RWPE1 (cell line): ENCODE measurements at regions not wholly inside any gene's neighbourhood (a gene's known extent, or its start where the extent isn't known, plus 50 kb on each side); places are given as distances from the start of the nearest gene placed in this dataset.

Source experiments
- CTCF ChIA-PET: fragments of 350-600 bp; sonication (Branson Sonifier 250); formaldehyde crosslinking; extraction: SDS; loops from one replicate; lab custom pipeline; 2021; lab: Yijun Ruan, JAX
- POLR2A ChIA-PET: fragments of 400-600 bp; formaldehyde crosslinking; extraction: SDS; loops from one replicate; lab custom pipeline; 2020; ENCODE audit warnings: antibody characterized with exemption; ENCODE audit not compliant: low non-redundant PET; lab: Yijun Ruan, JAX
- DNase-seq: peaks from one replicate; pipeline ENCODE4 v3.0.0; 2012; ENCODE audit warnings: low spot score
- H3K27ac ChIP-seq: fragments of 450-650 bp; 2 replicates; pipeline ENCODE4 v1.5.1; 2017
- TF ChIP-seq, protein P1 (sequence below): fragments of 450-650 bp; conservative IDR thresholded peaks from 2 replicates; pipeline ENCODE4 v1.5.1; 2017; ENCODE audit warnings: low read depth, mild to moderate bottlenecking

- peak overlapping the region; percentile 68 for H3K27ac ChIP-seq
Observed at GRCh38 chr2:19711470-19712372, 190.1 kb downstream of the TTC32 start.

GRCh38 chr2:19710230-19710629 is 191.6 kb downstream of the TTC32 start:
- TF ChIP-seq, protein P1, sequence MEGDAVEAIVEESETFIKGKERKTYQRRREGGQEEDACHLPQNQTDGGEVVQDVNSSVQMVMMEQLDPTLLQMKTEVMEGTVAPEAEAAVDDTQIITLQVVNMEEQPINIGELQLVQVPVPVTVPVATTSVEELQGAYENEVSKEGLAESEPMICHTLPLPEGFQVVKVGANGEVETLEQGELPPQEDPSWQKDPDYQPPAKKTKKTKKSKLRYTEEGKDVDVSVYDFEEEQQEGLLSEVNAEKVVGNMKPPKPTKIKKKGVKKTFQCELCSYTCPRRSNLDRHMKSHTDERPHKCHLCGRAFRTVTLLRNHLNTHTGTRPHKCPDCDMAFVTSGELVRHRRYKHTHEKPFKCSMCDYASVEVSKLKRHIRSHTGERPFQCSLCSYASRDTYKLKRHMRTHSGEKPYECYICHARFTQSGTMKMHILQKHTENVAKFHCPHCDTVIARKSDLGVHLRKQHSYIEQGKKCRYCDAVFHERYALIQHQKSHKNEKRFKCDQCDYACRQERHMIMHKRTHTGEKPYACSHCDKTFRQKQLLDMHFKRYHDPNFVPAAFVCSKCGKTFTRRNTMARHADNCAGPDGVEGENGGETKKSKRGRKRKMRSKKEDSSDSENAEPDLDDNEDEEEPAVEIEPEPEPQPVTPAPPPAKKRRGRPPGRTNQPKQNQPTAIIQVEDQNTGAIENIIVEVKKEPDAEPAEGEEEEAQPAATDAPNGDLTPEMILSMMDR, result no peak
- DNase-seq, result no peak
- H3K27ac ChIP-seq, result no peak overlapping the region
- ChIA-PET CTCF (interaction anchor here (0.7 kb wide), 1 partner anchor 1858 kb away, joined by 4 read pairs; no protein-coding TSS in a partner anchor), POLR2A (no interaction called here)

More at GRCh38 chr2:19711470-19712372, 190.1 kb downstream of the TTC32 start:
- ChIA-PET CTCF (no interaction called here), POLR2A (no interaction called here)
- DNase-seq, result peak; percentile 88
- TF ChIP-seq, protein P1, result no peak

- ChIA-PET CTCF (interaction anchor here (0.7 kb wide), 1 partner anchor 1859 kb away, joined by 4 read pairs; no protein-coding TSS in a partner anchor), POLR2A (no interaction called here)
- DNase-seq, result no peak
- TF ChIP-seq, protein P1, result no peak
- no peak overlapping the region for H3K27ac ChIP-seq
Observed at GRCh38 chr2:19709553-19709952, 192.2 kb downstream of the TTC32 start.

GRCh38 chr2:19708776-19709175 is 193.0 kb downstream of the TTC32 start:
- POLR2A ChIA-PET, result no interaction called here
- H3K27ac ChIP-seq, result no peak overlapping the region
- DNase-seq, result no peak
- CTCF ChIA-PET, result no interaction called here
- TF ChIP-seq, protein P1, result no peak

GRCh38 chr2:19706332-19706731 is 195.5 kb downstream of the TTC32 start:
- H3K27ac ChIP-seq, result no peak overlapping the region
- DNase-seq, result no peak
- TF ChIP-seq, protein P1, result no peak
- POLR2A ChIA-PET, result no interaction called here
- CTCF ChIA-PET, result interaction anchor here (0.6 kb wide), 1 partner anchor 90 kb away, joined by 3 read pairs; no protein-coding TSS in a partner anchor

- H3K27ac ChIP-seq, result no peak overlapping the region
- DNase-seq, result no peak
- POLR2A ChIA-PET, result no interaction called here
- TF ChIP-seq, protein P1, result no peak
- CTCF ChIA-PET, result interaction anchor here (0.6 kb wide), 1 partner anchor 12 kb away, joined by 3 read pairs; no protein-coding TSS in a partner anchor
Observed at GRCh38 chr2:19702267-19702666, 199.5 kb downstream of the TTC32 start.
